Activated T-cell treated with anti-CD3 and anti-CD28 coated beads, Interleukin-2, amount 50 U/mL, for 72 hours (primary cell): ENCODE measurements at regions not wholly inside any gene's neighbourhood (a gene's known extent, or its start where the extent isn't known, plus 50 kb on each side); places are given as distances from the start of the nearest gene placed in this dataset.
A peak's percentile ranks its signal among the peaks of the same experiment; 100 is the strongest.

ENCODE experiments used
- ATAC-seq, 2 donors: fragments of 150-1000 bp; cut with Tn5 transposase; replicated peaks in 1 of 2; 2 replicates each; pipeline ENCODE4 v1.10.0; 2021; ENCODE audit warnings: moderate library complexity in 2 of 2, mild to moderate bottlenecking in 1 of 2
- DNase-seq, 2 donors: peaks; one replicate each; pipeline ENCODE4 v3.0.0; 2021 to 2022; ENCODE audit warnings: mixed read lengths in 1 of 2
- H3K27ac Mint-ChIP-seq: one replicate; pipeline ENCODE4 v1.8.0; 2022; ENCODE audit warnings: mild to moderate bottlenecking, moderate library complexity, mixed read lengths
- H3K27me3 Mint-ChIP-seq: one replicate; pipeline ENCODE4 v1.8.0; 2022; ENCODE audit warnings: low read depth, mixed read lengths
- H3K36me3 Mint-ChIP-seq, 2 donors: one replicate each; pipeline ENCODE4 v1.8.0; 2022; ENCODE audit warnings: mixed read lengths in 2 of 2, mild to moderate bottlenecking in 1 of 2; ENCODE audit not compliant: insufficient read depth in 2 of 2
- H3K4me1 Mint-ChIP-seq: one replicate; pipeline ENCODE4 v1.8.0; 2022; ENCODE audit warnings: low read depth, mixed read lengths
- H3K4me3 Mint-ChIP-seq, 2 donors: one replicate each; pipeline ENCODE4 v1.8.0; 2022; ENCODE audit warnings: mild to moderate bottlenecking in 2 of 2, mixed read lengths in 2 of 2, moderate library complexity in 2 of 2
- H3K9me3 Mint-ChIP-seq, 2 donors: one replicate each; pipeline ENCODE4 v1.8.0; 2022; ENCODE audit warnings: mixed read lengths in 2 of 2

DNA sequence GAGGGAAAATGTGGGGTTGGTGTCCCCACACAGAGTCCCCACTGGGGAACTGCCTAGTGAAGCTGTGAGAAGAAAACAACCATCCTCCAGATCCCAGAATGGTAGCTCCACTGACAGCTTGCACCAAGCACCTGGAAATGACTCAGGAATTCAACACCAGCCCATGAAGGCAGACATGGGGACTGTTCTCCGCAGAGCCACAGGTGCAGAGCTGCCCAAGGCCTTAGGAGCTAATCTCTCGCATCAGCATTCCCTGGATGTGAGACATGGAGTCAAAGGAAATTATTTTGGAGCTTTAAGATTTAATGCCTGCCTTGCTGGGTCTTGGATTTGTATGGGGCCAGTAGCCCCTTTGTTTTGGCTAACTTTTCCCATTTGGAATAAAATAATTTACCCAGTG lies 367.9 kb downstream of the FAM133A start:
- peaks cover 21% of the 10 kb centered on the region for H3K27me3 Mint-ChIP-seq
- H3K4me1 Mint-ChIP-seq: no peaks in the 10 kb centered on the region
- peaks cover 0 to 2% of the 10 kb centered on the region in 2 donors for H3K9me3 Mint-ChIP-seq
- no peak overlapping the region for H3K4me3 Mint-ChIP-seq
- DNase-seq: no peak
- no peak for ATAC-seq
- H3K36me3 Mint-ChIP-seq: no peaks in the 10 kb centered on the region
- no peak overlapping the region for H3K27ac Mint-ChIP-seq

DNA sequence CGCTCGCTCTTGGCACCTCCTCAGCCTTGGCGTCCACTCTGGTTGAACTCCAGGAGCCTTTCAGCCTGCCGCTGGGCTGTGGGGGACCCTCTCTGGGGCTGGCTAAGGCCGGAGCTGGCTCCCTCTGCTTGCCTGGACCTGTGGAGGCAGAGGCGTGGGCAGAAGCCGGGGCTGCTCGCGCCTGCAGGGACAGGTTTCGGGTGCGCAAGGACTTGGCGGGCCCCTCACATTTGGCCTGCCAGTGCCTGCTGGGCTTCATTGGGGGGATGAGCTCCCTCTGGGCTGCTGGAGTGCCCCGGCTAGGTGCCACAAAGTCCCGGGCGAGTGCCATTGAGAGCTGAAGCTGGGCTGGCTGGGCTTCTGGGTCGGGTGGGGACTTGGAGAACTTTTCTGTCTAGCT lies 371.7 kb downstream of the FAM133A start:
- DNase-seq (no peak), ATAC-seq (no peak)
- Mint-ChIP-seq H3K4me3 (no peak overlapping the region), H3K27me3 (peaks cover 19% of the 10 kb centered on the region), H3K36me3 (no peaks in the 10 kb centered on the region), H3K9me3 (no peaks in the 10 kb centered on the region), H3K4me1 (no peaks in the 10 kb centered on the region), H3K27ac (no peak overlapping the region)

DNA sequence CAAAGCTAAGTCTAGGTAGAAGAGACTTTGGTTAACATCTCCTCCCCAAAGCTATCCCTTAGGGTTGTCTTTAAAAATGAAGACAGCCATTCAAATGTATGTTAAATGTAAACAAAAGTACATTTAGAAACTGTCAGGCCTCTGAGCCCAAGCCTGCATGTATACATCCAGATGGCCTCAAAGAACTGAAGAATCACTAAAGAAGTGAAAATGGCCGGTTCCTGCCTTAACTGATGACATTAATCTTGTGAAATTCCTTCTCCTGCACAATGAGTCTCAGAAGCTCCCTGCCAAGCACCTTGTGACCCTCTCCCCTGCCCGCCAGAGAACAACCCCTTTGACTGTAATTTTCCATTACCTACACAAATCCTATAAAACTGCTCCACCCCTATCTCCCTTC lies 377.9 kb downstream of the FAM133A start:
- H3K27ac Mint-ChIP-seq: no peak overlapping the region
- H3K4me1 Mint-ChIP-seq: no peaks in the 10 kb centered on the region
- no peak overlapping the region for H3K4me3 Mint-ChIP-seq
- no peak for DNase-seq
- no peak for ATAC-seq
- peaks cover 5% of the 10 kb centered on the region for H3K27me3 Mint-ChIP-seq
- H3K36me3 Mint-ChIP-seq: no peaks in the 10 kb centered on the region
- H3K9me3 Mint-ChIP-seq: peaks cover 0 to 3% of the 10 kb centered on the region in 2 donors

DNA sequence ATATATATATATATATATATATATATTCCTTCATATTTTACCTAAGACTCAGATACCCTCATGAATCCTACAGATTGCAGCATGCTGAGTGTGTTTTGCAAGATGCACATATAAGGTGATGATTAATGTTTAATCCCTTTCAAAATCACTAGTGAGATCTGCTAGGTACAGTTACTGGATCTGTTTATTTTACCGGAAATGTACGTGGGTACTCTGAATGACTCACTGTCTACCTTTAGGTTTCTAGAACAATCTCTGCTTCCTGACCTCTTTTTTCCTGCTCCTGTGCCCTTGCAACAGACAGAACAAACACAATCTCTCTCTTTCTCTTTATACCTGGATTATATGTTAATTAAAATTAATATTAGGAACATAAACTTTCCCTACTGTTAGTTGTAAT lies 379.6 kb downstream of the FAM133A start:
- H3K9me3 Mint-ChIP-seq: peaks cover 0 to 3% of the 10 kb centered on the region in 2 donors
- H3K4me3 Mint-ChIP-seq: no peak overlapping the region
- H3K27ac Mint-ChIP-seq: no peak overlapping the region
- H3K4me1 Mint-ChIP-seq: no peaks in the 10 kb centered on the region
- H3K27me3 Mint-ChIP-seq: peaks cover 5% of the 10 kb centered on the region
- ATAC-seq (peak in 1 of 2 donors; percentile 45), DNase-seq (no peak)
- no peaks in the 10 kb centered on the region for H3K36me3 Mint-ChIP-seq

DNA sequence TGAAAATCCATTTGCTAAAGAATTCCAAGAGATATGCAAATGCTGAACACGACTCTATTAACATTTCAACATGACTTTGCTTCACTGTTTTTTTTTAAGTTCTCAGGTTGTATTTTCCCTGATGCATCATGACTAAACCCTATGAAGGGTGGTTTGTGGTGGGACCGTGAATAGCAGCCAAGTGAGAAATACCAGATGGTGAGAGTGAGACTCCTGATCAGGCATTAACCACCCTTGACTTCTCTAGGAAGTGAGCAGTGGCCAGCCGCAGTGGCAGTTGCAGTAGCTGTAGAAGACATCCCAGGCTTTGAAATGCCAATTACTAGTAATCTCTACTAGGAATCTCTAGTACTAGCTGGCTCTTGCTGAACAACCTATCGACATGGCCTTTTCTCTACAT lies 383.4 kb downstream of the FAM133A start:
- H3K36me3 Mint-ChIP-seq: no peaks in the 10 kb centered on the region
- peaks cover 13% of the 10 kb centered on the region for H3K27me3 Mint-ChIP-seq
- no peak overlapping the region for H3K27ac Mint-ChIP-seq
- DNase-seq: no peak
- no peak for ATAC-seq
- no peak overlapping the region for H3K4me3 Mint-ChIP-seq
- H3K9me3 Mint-ChIP-seq: peaks cover 3 to 6% of the 10 kb centered on the region in 2 donors
- no peaks in the 10 kb centered on the region for H3K4me1 Mint-ChIP-seq

DNA sequence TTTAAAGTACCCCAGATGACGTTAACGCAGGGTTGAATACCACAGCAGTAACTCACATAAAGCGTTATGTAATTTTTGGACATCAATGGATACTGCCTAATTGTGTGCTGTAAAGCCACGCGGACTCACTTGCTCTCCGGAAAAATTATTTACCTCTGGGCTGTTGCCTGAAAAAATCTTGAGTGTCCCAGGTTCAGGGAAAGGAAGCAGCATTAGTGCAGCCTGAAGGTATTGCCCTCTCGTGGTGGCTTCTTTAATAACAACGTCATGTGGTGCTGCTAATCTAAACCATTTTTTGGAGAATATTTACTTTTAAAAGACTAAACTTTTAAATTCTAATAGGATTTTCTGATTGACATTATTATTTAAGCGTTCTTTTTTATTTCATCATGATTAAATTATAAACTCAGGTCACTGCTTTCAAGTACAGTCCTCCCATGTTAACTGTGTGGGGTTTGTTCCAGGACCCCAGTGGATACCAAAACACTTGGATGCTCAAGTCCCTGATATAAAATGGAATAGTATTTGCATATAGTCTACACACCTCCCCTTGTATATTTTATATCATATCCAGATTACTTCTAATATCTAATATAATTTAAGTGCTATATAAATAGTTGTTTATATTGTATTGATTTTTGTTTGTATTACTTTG lies 384.8 kb downstream of the FAM133A start:
- peaks cover 13% of the 10 kb centered on the region for H3K27me3 Mint-ChIP-seq
- H3K9me3 Mint-ChIP-seq: peaks cover 3 to 9% of the 10 kb centered on the region in 2 donors
- no peaks in the 10 kb centered on the region for H3K4me1 Mint-ChIP-seq
- no peak overlapping the region for H3K27ac Mint-ChIP-seq
- ATAC-seq: no peak
- H3K4me3 Mint-ChIP-seq: no peak overlapping the region
- no peaks in the 10 kb centered on the region for H3K36me3 Mint-ChIP-seq
- DNase-seq: peak in 1 of 2 donors; percentile 1

DNA sequence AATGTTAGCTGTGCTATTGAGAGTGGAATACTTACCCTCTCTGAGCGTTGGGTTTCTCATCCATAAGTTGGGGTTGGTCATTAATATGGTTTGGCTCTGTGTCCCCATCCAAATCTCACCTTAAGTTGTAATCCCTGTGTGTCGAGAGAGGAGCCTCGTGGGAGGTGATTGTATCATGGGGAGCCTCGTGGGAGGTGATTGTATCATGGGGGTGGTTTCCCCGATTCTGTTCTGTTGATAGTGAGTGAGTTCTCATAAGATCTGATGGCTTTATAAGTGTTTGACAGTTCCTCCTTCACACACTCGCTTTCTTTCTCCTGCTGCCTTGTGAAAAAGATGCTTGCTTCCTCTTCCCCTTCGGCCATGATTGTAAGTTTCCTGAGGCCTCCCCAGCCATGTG lies 391.1 kb downstream of the FAM133A start:
- ATAC-seq: no peak
- no peaks in the 10 kb centered on the region for H3K4me1 Mint-ChIP-seq

DNA sequence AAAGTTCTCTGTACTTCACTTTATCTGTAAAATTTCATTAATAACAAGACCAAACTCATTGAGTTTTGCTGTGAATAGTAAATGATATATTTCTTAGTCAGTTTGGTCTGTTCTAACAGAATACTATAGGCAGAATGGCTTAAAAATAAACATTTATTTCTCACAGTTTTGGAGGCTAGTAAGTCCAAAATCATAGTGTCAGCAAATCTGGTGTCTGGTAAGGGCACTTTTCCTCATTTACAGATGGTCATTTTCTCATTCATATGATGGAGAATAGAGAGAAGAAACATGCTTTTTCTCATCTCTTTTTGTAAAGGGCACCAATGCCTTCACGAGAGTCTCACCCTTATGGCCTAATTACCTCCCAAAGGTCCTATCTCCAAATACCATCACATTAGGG lies 415.1 kb downstream of the FAM133A start:
- H3K27me3 Mint-ChIP-seq: peaks cover 5% of the 10 kb centered on the region
- ATAC-seq (no peak), DNase-seq (no peak)
- no peaks in the 10 kb centered on the region for H3K9me3 Mint-ChIP-seq
- no peak overlapping the region for H3K4me3 Mint-ChIP-seq
- H3K36me3 Mint-ChIP-seq: no peaks in the 10 kb centered on the region
- H3K27ac Mint-ChIP-seq: no peak overlapping the region
- no peaks in the 10 kb centered on the region for H3K4me1 Mint-ChIP-seq

More for the DNA sequence above, 391.1 kb downstream of the FAM133A start:
- no peak for DNase-seq
- Mint-ChIP-seq H3K27me3 (peaks cover 8% of the 10 kb centered on the region), H3K4me3 (no peak overlapping the region), H3K27ac (no peak overlapping the region), H3K36me3 (no peaks in the 10 kb centered on the region), H3K9me3 (peaks cover 3 to 6% of the 10 kb centered on the region in 2 donors)

DNA sequence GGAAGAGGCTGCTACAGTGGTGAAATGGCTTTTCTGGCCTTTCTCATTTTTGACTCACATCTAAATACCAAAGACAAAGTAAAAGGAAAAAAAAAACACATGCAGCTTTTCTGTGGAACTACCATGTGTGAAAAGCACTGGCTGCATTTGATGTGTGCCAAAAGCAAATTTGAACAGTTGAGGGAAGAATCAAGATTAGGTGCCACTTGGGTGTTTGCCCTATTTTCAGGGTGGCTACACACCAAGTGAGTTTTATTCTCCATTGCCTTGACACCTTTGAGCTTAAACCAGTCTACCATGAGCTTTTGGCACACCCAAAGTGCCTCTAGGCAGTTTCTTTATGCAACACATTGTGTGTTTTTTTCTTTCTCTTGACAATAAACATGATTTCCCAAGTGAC lies 423.9 kb downstream of the FAM133A start:
- DNase-seq: no peak
- no peaks in the 10 kb centered on the region for H3K27me3 Mint-ChIP-seq
- ATAC-seq: no peak
- peaks cover 0 to 2% of the 10 kb centered on the region in 2 donors for H3K9me3 Mint-ChIP-seq
- H3K27ac Mint-ChIP-seq: no peak overlapping the region
- H3K36me3 Mint-ChIP-seq: peaks cover 0 to 3% of the 10 kb centered on the region in 2 donors
- H3K4me1 Mint-ChIP-seq: no peaks in the 10 kb centered on the region
- no peak overlapping the region for H3K4me3 Mint-ChIP-seq

DNA sequence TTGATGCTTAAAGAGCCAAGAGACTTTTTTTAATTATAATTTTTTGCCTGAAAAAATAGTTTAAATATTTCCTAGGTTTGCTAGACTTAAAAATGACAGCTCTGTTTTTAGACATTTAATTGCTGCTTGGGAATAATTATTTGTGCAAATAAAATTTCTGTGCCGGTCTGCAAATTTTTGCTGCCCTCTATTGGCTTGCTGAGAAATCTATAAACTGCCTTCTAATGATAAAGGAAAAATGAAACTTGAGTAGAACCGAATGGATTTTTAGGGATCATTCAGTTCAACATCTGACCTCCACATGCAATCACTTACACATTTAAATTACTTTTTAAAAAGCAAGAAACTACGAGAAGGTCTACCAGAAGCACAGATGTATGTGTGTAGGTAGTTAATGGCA lies 434.0 kb downstream of the FAM133A start:
- H3K9me3 Mint-ChIP-seq: peaks cover 0 to 2% of the 10 kb centered on the region in 2 donors
- no peak overlapping the region for H3K4me3 Mint-ChIP-seq
- no peak for DNase-seq
- H3K36me3 Mint-ChIP-seq: no peaks in the 10 kb centered on the region
- H3K4me1 Mint-ChIP-seq: no peaks in the 10 kb centered on the region
- H3K27me3 Mint-ChIP-seq: no peaks in the 10 kb centered on the region
- H3K27ac Mint-ChIP-seq: no peak overlapping the region
- no peak for ATAC-seq

DNA sequence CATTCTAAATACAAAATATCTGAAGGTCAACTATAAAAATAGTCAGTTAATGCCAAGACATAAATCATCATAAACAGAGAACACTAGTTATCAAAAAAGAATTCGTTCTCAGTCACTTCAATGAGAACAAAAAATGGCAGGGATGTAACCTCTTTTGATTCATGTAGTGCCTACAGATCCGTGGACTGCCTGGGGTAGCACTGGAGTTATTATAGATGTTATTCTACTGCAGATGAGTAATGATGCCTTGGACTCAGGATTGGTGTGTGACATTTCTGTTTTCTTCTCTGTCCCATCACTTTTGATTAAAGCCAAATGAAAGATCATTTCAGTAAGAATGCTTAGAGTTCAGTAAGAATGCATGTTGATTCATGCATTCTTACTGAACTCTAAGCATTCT lies 440.4 kb downstream of the FAM133A start:
- no peak overlapping the region for H3K4me3 Mint-ChIP-seq
- H3K27ac Mint-ChIP-seq: no peak overlapping the region
- no peaks in the 10 kb centered on the region for H3K27me3 Mint-ChIP-seq
- no peaks in the 10 kb centered on the region for H3K4me1 Mint-ChIP-seq
- ATAC-seq (no peak), DNase-seq (no peak)
- no peaks in the 10 kb centered on the region for H3K36me3 Mint-ChIP-seq
- H3K9me3 Mint-ChIP-seq: no peaks in the 10 kb centered on the region

DNA sequence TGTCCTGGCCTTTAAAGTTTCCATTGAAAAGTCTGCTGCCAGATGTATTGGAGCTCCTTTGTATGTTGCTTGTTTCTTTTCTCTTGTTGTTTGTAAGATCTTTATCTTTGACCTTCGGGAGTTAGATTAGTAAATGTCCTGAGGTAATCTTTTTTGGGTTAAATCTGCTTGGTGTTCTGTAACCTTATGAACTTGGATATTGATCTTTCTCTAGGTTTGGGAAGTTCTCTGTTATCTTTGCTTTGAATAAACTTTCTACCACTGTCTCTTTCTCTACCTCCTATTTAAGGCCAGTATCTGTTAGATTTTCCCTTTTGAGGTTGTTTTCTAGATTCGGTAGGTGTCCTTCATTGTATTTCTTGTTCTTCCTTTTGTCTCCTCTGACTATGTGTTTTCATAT lies 447.8 kb downstream of the FAM133A start:
- Mint-ChIP-seq H3K4me3 (no peak overlapping the region), H3K36me3 (no peaks in the 10 kb centered on the region), H3K27ac (no peak overlapping the region), H3K9me3 (no peaks in the 10 kb centered on the region), H3K4me1 (no peaks in the 10 kb centered on the region), H3K27me3 (no peaks in the 10 kb centered on the region)
- DNase-seq: no peak
- ATAC-seq: no peak

DNA sequence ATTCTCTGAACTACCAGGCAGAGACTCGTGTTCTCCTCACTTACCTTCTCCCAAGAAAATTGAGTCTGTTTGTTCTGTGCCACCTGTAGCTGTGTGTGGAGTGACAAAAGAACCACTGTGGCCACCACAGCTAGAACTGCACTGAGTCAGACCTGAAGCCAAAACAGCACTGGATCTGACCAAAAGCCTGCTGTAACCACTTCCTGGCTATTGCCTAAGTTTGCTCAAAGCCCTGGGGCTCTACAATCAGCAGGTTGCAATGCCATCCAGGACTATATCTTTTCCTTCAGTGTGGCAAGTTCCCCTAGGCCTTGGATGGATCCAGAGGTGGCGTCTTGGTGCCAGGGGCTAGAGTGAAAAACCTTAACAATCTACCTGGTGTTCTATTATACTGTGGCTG lies 449.1 kb downstream of the FAM133A start:
- H3K27me3 Mint-ChIP-seq: no peaks in the 10 kb centered on the region
- H3K4me1 Mint-ChIP-seq: no peaks in the 10 kb centered on the region
- no peak for DNase-seq
- H3K36me3 Mint-ChIP-seq: no peaks in the 10 kb centered on the region
- no peak overlapping the region for H3K4me3 Mint-ChIP-seq
- H3K27ac Mint-ChIP-seq: no peak overlapping the region
- ATAC-seq: no peak
- H3K9me3 Mint-ChIP-seq: no peaks in the 10 kb centered on the region

DNA sequence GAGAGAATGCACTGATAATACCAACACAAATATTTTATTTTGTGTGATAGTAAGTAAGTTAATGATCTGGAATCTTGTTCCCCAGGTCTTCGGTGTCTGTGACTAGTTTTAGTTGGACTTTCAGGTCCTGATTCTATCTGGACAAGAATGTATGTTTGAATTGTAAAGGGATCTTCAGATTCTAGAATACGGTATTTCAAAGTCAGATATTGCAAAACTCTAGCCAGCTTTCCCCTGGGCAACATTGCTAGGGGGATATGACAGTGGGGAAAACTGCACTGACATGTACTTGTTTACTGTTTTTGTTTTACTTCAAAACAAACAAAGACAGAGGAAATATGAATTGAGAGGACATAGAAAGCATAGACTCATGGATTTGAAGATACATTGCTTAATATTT lies 489.0 kb downstream of the FAM133A start:
- Mint-ChIP-seq H3K4me3 (no peak overlapping the region), H3K9me3 (peaks cover 1 to 2% of the 10 kb centered on the region in 2 donors), H3K4me1 (no peaks in the 10 kb centered on the region), H3K27me3 (peaks cover 13% of the 10 kb centered on the region), H3K27ac (no peak overlapping the region), H3K36me3 (no peaks in the 10 kb centered on the region)
- DNase-seq (no peak), ATAC-seq (no peak)
